ENCODE measurements at regions not wholly inside any gene's neighbourhood (a gene's known extent, or its start where the extent isn't known, plus 50 kb on each side); places are given as distances from the start of the nearest gene placed in this dataset.

DNA sequence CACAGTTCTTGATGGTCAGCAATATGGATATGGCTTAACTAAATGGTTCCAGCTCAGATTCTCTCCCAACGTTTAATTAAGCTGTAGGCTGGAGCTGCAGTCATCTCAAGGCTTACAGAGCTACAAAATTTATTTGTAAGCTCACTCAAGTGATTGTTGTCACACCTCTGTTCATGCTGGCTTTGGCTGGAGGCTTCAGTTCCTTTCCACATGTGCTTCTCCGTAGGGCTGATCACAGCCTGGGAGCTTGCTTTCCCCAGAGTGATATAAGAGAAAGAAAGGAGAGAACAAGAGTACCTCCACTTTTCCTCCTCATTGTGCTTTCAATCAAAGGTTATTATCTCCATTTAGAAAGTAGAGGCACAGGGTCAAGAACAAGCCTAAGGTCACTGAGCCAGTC lies 182.7 kb upstream of the KCNN2 start:
- DNase-seq (ENCODE audit: extremely low spot score, unreplicated experiment) = no peak
- TF ChIP-seq, protein P1, sequence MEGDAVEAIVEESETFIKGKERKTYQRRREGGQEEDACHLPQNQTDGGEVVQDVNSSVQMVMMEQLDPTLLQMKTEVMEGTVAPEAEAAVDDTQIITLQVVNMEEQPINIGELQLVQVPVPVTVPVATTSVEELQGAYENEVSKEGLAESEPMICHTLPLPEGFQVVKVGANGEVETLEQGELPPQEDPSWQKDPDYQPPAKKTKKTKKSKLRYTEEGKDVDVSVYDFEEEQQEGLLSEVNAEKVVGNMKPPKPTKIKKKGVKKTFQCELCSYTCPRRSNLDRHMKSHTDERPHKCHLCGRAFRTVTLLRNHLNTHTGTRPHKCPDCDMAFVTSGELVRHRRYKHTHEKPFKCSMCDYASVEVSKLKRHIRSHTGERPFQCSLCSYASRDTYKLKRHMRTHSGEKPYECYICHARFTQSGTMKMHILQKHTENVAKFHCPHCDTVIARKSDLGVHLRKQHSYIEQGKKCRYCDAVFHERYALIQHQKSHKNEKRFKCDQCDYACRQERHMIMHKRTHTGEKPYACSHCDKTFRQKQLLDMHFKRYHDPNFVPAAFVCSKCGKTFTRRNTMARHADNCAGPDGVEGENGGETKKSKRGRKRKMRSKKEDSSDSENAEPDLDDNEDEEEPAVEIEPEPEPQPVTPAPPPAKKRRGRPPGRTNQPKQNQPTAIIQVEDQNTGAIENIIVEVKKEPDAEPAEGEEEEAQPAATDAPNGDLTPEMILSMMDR (IDR thresholded peaks at IDR 0.05) = no peak
- Mint-ChIP-seq H3K9me3 (ENCODE audit: unreplicated experiment) (peaks cover 10% of the 10 kb centered on the region), H3K4me3 (ENCODE audit: unreplicated experiment) (no peak overlapping the region), H3K27me3 (ENCODE audit: unreplicated experiment) (no peaks in the 10 kb centered on the region), H3K27ac (ENCODE audit: unreplicated experiment) (no peak overlapping the region), H3K36me3 (ENCODE audit: unreplicated experiment) (peaks cover 7% of the 10 kb centered on the region), H3K4me1 (ENCODE audit: unreplicated experiment) (peaks cover 52% of the 10 kb centered on the region)

DNA sequence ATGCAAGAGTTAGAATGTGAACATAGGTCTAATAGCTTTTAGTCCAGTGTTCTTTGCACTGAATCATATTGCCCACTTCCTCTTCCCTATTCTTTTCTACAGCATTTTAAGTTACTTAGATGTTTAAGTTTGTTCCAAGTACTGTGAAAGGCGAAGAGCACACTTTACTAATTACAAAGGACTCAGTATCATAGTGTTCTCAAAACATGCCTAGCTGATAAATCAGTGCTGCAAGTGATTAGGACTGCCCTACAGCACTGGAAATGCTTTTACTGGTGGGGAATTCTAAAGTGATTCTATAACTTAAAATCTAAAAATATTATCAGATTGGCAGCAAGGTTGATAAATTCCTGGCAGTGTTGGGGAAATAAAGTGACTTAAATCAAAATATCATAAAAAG lies 177.9 kb upstream of the KCNN2 start:
- no peaks in the 10 kb centered on the region for H3K27me3 Mint-ChIP-seq (ENCODE audit: unreplicated experiment)
- peaks cover 23% of the 10 kb centered on the region for H3K4me1 Mint-ChIP-seq (ENCODE audit: unreplicated experiment)
- H3K4me3 Mint-ChIP-seq (ENCODE audit: unreplicated experiment) = no peak overlapping the region
- peaks cover 10% of the 10 kb centered on the region for H3K9me3 Mint-ChIP-seq (ENCODE audit: unreplicated experiment)
- TF ChIP-seq, protein P1 (IDR thresholded peaks at IDR 0.05) = no peak
- peaks cover 7% of the 10 kb centered on the region for H3K36me3 Mint-ChIP-seq (ENCODE audit: unreplicated experiment)
- peak overlapping the region; percentile 54 for H3K27ac Mint-ChIP-seq (ENCODE audit: unreplicated experiment)
- DNase-seq (ENCODE audit: extremely low spot score, unreplicated experiment) = no peak

DNA sequence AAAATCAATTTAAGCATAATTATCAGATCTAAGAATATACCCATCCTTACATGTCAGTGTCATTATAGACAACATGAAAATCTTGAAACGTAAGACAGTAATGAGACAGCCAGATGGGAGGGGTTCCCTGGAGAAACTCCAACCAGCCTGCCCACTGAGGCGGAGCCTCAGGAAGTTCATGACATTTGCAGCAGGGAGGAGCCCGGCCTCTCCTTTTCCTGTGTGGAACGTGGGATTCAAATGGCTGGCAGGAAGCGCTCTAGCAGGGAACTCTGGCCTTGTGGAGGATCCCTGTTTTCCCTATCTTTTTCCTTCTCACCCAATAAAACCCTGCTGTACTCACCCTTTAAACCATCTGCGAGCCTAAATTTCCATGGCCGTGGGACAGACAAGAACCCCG lies 176.6 kb upstream of the KCNN2 start:
- Mint-ChIP-seq H3K36me3 (ENCODE audit: unreplicated experiment) (peaks cover 7% of the 10 kb centered on the region), H3K27me3 (ENCODE audit: unreplicated experiment) (no peaks in the 10 kb centered on the region), H3K27ac (ENCODE audit: unreplicated experiment) (no peak overlapping the region), H3K4me1 (ENCODE audit: unreplicated experiment) (peaks cover 21% of the 10 kb centered on the region), H3K9me3 (ENCODE audit: unreplicated experiment) (peaks cover 10% of the 10 kb centered on the region), H3K4me3 (ENCODE audit: unreplicated experiment) (no peak overlapping the region)
- DNase-seq (ENCODE audit: extremely low spot score, unreplicated experiment) = no peak
- TF ChIP-seq, protein P1 (IDR thresholded peaks at IDR 0.05) = no peak

DNA sequence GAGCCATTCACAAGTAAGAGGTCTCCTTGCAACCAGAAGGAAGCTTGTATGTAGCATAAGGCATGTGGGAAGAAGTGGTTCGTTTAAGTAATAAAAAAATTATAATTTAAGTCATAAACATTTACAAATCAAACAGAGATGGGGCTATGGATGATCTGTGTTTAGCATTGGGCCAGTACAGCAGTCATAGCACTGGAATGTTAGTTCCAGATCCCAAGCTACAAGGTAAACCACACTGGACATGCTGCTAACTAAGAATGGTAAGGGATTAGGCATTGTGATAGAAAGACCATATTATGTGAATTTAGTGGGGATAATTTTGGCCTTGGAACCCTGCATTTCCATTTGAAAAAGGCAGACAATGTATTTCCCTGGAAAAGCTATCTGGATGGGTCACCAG lies 170.4 kb upstream of the KCNN2 start:
- H3K4me3 Mint-ChIP-seq (ENCODE audit: unreplicated experiment) = no peak overlapping the region
- peaks cover 7% of the 10 kb centered on the region for H3K4me1 Mint-ChIP-seq (ENCODE audit: unreplicated experiment)
- no peaks in the 10 kb centered on the region for H3K36me3 Mint-ChIP-seq (ENCODE audit: unreplicated experiment)
- peaks cover 15% of the 10 kb centered on the region for H3K9me3 Mint-ChIP-seq (ENCODE audit: unreplicated experiment)
- no peaks in the 10 kb centered on the region for H3K27me3 Mint-ChIP-seq (ENCODE audit: unreplicated experiment)
- DNase-seq (ENCODE audit: extremely low spot score, unreplicated experiment) = no peak
- no peak overlapping the region for H3K27ac Mint-ChIP-seq (ENCODE audit: unreplicated experiment)
- TF ChIP-seq, protein P1 (IDR thresholded peaks at IDR 0.05) = no peak

DNA sequence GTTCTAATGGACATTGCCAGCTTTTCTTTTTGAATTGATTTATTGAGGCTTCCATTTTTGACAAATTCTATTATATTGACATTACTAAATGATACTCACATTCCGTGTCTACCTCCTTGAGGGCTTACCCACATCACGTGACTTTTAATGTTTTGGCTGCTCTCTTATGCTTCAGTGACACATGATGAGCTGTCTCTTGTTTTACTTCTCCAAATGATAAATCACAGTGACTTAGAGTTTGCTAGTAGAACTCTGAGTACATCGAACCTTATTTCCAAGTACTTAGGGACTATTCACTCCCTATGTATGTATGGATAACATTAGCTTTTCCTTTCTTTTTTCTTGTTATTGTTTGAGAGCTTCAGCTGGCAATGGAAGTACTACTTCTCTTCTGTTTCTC lies 169.8 kb upstream of the KCNN2 start:
- Mint-ChIP-seq H3K27me3 (ENCODE audit: unreplicated experiment) (no peaks in the 10 kb centered on the region), H3K9me3 (ENCODE audit: unreplicated experiment) (peaks cover 15% of the 10 kb centered on the region), H3K36me3 (ENCODE audit: unreplicated experiment) (no peaks in the 10 kb centered on the region), H3K4me3 (ENCODE audit: unreplicated experiment) (no peak overlapping the region), H3K4me1 (ENCODE audit: unreplicated experiment) (peaks cover 7% of the 10 kb centered on the region), H3K27ac (ENCODE audit: unreplicated experiment) (no peak overlapping the region)
- TF ChIP-seq, protein P1 (IDR thresholded peaks at IDR 0.05) = no peak
- DNase-seq (ENCODE audit: extremely low spot score, unreplicated experiment) = no peak

All from osteocyte (in vitro differentiated cells).